Left cardiac atrium (tissue), 4 donors: ENCODE measurements at regions not wholly inside any gene's neighbourhood (a gene's known extent, or its start where the extent isn't known, plus 50 kb on each side); places are given as distances from the start of the nearest gene placed in this dataset.
A peak's percentile ranks its signal among the peaks of the same experiment; 100 is the strongest.

Source experiments
- ATAC-seq, 2 donors: fragments of 200-7000 bp; cut with Tn5 transposase; one replicate each; pipeline ENCODE4 v1.9.1; 2020; ENCODE audit warnings: mild to moderate bottlenecking in 2 of 2, moderate library complexity in 2 of 2
- DNase-seq: peaks from one replicate; pipeline ENCODE4 v3.0.0-alpha.2; 2020
- intact Hi-C, 2 donors: fragments of 100-400 bp; cut with DNase I; formaldehyde crosslinking; loops; one replicate each; pipeline versions ENCODE4 v1.14.1 to v1.15.1; 2022 to 2023
- donor health status: DM: no; HTN: yes; CAD: no.
- donor health status: DM: no; HTN: yes; CAD: no; lungs with severe emphysema.
- donor health status: DM: yes; HTN: yes; CAD: no.
- donor health status: Dilated cardiomyopathy.

- ATAC-seq (no peak), DNase-seq (no peak)
- intact Hi-C loops = no loop called here
These were observed 853.6 kb upstream of the SOX11 start for GRCh38 chr2:4838626-4839025.

GRCh38 chr2:4840791-4841190 lies 851.4 kb upstream of the SOX11 start:
- ATAC-seq (no peak), DNase-seq (no peak)
- intact Hi-C loops = no loop called here

GRCh38 chr2:4844881-4845280 lies 847.3 kb upstream of the SOX11 start:
- intact Hi-C loops = no loop called here
- DNase-seq (no peak), ATAC-seq (no peak)

DNA sequence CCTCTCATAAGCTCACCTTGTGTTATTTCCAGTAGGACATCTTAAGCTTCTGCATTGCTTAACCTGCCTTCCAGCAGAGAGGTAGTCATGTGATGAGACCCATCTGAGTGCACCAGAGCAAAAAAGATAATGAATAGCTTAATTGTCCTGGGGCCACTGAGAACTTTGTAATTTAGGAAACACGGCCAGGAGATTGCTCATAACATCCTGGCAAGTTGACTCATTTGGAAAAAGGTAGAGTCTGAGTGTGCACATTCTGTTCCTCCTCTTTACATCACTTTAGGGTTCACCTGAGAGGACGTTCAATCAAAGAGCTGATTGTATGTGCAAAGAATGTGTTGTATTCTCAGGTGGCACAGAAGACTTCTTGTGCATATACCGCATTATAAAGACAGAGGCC lies 830.2 kb upstream of the SOX11 start:
- no peak for DNase-seq
- ATAC-seq = no peak
- intact Hi-C loops = no loop called here

- intact Hi-C loops = no loop called here
- no peak for DNase-seq
- ATAC-seq = no peak
These were observed 826.0 kb upstream of the SOX11 start for GRCh38 chr2:4866198-4866597.

DNA sequence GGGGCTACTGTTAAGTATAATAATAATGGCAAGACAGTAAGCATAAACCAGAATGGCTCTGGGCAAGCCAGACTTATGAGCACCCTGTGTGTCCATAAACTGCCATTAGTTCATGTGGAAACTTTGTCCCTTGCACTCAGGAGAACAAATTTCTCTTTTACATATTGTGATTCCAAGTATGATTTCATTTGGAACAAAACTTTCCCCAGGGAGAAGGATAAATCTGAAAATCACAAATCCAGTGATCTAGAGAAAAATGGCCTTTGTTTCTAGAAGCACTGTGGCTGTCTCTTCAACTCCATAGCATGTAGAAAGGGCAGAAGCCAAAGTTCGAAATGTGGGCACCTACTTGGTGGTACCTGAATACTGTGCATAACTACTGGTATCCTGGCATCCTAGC lies 823.7 kb upstream of the SOX11 start:
- DNase-seq (no peak), ATAC-seq (no peak)
- intact Hi-C loops = no loop called here

DNA sequence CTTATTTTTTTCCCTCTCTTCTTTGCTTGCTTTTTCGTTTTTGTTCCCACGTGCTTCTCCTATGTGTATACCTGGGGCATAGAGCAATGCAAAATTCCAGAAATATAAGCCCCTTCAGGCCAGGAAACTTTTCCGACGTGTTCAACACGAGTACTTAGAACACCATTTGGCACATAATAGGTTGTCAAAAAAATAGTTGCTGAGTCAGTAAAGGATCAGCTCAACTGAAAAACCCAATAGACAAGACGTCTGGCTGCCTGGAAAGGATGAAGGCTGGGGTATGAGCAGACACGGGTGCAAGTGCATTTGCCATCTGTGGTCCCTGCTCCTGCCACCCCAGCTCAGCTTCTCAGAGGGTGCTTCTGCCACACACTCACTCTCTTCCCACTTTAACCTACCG lies 823.0 kb upstream of the SOX11 start:
- ATAC-seq (no peak), DNase-seq (no peak)
- intact Hi-C loops = no loop called here

DNA sequence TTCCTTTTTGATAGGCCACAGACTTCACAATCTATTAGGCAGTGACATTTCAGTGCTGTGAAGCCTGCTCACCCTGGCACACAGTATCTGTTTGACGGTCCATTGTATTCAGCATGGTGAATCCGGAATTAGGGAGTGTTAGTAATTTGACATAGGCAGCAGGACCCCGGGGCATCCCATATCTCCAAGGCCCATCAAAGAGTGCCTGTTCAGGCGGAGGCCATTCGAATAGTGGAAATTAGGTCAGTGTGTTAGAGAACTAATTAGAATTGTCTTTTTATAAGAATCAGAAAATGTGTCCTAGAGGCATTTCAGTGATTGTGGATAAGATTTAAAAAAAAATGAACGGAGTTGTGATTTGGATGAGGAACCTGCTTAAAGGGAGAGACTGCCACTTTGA lies 818.8 kb upstream of the SOX11 start:
- ATAC-seq = no peak
- DNase-seq = no peak
- intact Hi-C loops = no loop called here

DNA sequence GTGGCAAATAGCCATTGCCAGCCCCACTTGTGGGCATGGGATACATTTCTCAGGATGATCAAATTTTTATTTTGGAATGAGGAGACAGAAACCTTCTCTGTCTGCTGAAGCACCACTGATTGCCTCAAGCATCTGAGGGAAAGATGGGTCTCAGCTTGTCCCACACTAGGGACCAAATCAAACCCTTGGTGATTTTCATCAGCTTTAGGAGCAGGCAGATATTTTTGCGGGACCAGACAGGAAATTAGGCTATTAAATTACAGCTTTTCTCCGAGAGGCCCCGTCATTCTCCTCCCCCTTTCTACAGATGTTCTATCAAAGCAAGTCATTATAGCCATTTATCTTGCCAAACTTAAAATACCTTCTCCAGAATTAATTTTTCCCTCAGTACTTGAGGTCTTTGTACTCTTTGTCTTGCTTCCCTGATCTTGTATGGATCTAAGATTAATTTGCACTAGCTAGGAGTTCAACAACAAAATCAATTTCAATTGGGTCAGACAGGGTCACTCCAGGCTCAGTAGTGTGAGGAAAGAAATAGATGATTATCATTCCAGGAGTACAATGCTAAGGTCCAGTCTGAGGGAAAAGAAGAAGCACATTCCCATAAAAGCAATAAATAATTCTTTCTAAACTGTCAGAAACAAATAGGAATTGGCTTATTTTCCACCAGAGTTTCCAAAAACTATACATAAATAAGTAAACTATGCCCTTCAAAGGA lies 818.1 kb upstream of the SOX11 start:
- DNase-seq (no peak), ATAC-seq (no peak)
- intact Hi-C loops = no loop called here

DNA sequence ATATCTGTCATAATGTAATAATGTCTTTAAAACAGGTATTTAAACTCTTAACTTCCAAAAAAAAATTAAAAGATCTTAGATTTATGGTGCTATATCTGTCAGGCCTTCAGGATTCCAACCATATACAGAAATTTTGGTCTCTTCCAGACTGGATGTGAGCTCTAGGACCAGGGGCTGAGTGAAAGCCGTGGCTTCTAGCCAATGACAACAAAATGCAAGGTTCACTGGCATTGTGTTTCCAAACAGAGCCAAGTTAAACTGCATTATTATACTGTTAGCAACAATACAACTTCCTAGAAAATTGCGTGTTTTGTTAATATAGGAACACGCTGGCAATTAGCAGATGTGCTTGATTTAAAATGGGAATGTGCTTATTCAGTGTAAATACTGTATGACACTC lies 809.8 kb upstream of the SOX11 start:
- no peak for ATAC-seq
- intact Hi-C loops = no loop called here
- DNase-seq = no peak

DNA sequence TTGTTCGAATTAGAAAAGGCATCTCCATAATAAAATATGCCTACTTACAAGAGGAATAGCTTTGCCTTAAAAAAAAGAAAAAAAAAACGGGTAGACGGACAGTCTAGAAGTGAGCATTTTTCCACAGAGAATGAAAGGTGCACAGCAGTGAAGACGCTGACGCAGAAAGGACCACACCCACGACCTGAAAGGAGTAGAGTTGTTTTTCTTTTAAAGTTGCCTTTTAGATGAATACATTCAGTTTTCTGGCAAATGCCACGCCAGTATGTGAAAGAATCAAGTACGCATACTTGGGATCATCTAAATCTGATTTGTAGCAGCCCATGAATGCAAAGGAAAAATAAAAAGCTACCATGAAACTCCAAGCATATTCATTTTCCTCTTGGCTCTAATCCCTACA lies 809.2 kb upstream of the SOX11 start:
- intact Hi-C loops = no loop called here
- ATAC-seq = no peak
- DNase-seq = no peak

GRCh38 chr2:4883375-4883774 lies 808.8 kb upstream of the SOX11 start:
- ATAC-seq (no peak), DNase-seq (no peak)
- intact Hi-C loops = no loop called here

- intact Hi-C loops = no loop called here
- ATAC-seq = no peak
- DNase-seq = no peak
These were observed 808.0 kb upstream of the SOX11 start for GRCh38 chr2:4884117-4884571.

DNA sequence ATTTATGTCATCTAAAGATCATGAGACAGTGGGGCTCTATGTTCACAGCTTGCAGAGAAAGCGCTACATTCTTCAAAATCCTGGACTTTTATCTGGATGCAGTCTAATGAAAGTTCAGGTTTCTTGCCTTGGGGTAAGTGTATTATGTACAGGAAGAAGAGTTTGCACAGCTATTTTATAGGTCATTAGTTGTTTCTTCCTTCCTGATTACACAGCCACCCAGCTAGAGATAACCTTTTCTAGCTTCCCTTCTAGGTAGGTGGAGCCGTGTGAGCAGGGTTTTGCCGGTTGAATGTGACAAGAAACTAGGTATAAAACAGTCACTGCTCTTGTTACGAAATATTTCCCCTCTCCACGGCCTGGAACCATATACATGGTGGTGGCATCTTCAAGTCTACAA lies 800.8 kb upstream of the SOX11 start:
- DNase-seq = no peak
- intact Hi-C loops = no loop called here
- ATAC-seq = no peak

GRCh38 chr2:4895371-4895770 lies 796.8 kb upstream of the SOX11 start:
- intact Hi-C loops = no loop called here
- no peak for DNase-seq
- no peak for ATAC-seq

- no peak for DNase-seq
- intact Hi-C loops = no loop called here
- peak in 1 of 2 donors; percentile 31 for ATAC-seq
These were observed 793.5 kb upstream of the SOX11 start for GRCh38 chr2:4898706-4899105.

DNA sequence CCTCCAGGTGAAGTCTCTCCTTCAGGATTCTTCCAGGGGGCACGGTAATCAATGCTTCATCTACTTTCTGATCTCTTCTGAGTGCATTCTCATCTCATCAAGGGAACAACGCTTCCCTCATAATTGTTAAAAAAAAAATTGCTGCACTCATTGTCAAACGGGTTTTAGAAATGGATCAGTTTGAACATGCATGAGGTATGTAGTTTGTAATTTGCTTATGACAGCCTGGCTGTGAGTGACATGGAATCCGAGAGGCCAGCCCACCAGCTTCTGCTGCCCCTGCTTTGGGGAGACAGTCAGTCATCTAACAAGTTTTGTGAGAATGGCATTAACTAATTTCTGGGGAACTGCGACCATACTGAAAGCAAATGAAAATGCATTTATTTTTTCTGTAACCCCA lies 791.9 kb upstream of the SOX11 start:
- intact Hi-C loops = no loop called here
- ATAC-seq (no peak), DNase-seq (no peak)

DNA sequence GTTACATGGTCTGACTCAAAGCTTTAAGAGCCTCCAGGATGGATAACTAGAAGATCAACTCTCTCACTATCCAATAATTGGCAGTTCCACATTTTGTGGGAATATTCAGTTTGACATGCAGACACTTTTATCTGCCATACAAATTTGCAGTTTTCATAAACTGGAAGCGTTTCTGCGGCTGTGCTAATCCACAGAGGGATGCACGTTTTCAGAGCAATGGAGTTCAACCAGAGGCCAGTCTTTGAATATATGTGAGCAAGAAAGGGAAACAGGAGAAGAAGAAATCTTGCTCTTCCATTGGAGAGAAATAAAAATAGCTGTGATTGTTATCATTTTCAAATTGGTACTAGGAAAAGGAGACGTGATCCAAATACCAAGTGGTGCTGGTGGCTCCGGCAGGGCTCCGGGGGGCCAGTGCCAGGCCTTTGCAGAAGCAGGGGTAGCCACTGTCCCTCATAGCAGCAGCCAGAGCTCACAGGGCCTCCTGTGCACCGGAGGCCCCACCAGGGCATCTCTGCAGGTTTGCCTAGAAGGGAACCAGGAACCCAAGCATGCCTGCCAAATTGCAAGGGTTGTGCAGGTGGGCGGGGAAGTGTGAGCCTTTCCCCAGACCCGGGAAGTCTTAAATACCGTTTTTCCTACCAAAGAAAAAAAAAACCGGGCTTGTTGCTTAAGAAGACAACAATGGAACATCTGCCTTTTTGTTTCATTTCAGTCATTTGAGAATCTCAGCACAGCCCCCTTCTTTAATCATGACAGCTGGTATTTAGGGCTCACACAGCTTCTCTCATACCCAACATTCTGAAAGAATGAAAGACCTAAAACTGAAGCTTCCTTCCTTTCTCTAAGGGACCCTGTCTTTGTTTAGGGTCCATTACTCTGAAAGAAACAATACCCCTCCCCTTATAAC lies 791.1 kb upstream of the SOX11 start:
- intact Hi-C loops = no loop called here
- DNase-seq (no peak), ATAC-seq (no peak)

GRCh38 chr2:4903656-4904348 lies 788.4 kb upstream of the SOX11 start:
- ATAC-seq = no peak
- intact Hi-C loops = no loop called here
- no peak for DNase-seq

DNA sequence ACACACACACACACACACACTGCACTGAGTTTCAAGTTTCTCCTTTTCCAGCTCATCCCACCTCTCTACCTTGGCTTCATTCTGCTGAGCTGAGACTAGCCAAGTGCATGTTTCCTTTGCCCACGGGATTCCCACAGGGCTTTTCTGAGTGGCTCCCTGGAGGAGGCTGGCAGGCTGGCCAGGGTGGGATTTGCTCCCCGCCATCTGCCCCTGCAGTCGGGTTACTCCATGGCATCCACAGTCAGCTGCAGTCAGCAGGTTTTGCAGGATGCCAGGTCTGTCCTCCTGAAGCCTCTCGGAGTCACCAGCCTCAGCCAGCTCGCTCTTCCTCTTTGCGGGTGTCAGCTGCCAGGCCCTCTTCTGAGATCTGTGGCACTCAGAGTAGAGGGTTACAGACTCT lies 783.7 kb upstream of the SOX11 start:
- intact Hi-C loops = no loop called here
- no peak for DNase-seq
- no peak for ATAC-seq
